ENCODE measurements at regions not wholly inside any gene's neighbourhood (a gene's known extent, or its start where the extent isn't known, plus 50 kb on each side); places are given as distances from the start of the nearest gene placed in this dataset.
"Not testable (repeated sequence)": the region's sequence is repeated elsewhere in the genome, so short reads cannot be mapped to it uniquely, and the experiment has no call there.

DNA sequence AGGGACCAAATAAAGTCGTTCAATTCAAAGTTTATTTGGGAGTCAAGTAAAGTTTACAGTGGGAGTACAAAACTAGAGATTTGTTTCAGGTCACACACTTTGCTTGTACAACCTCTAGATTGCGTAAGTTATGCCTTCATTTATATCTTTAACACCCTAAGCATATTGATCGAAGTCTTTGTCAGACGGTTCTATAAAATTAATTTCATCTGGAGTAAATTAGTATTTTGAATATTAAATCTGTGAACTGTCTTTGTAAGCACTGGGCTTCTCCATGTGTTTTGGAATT, 119.7 kb downstream of the ACAA2 start:
- Histone ChIP-seq H3K36me3 (no peaks in the 10 kb centered on the region), H3K4me1 (peaks cover 5% of the 10 kb centered on the region), H3K9me3 (no peaks in the 10 kb centered on the region), H3K27me3 (no peaks in the 10 kb centered on the region), H3K4me3 (no peak overlapping the region), H3K27ac (no peak overlapping the region)
- ATAC-seq (no peak), DNase-seq (no peak)
- TF ChIP-seq CTCF (IDR thresholded peaks at IDR 0.05), result no peak
- intact Hi-C loops (cut with DNase I), result no loop called here

DNA sequence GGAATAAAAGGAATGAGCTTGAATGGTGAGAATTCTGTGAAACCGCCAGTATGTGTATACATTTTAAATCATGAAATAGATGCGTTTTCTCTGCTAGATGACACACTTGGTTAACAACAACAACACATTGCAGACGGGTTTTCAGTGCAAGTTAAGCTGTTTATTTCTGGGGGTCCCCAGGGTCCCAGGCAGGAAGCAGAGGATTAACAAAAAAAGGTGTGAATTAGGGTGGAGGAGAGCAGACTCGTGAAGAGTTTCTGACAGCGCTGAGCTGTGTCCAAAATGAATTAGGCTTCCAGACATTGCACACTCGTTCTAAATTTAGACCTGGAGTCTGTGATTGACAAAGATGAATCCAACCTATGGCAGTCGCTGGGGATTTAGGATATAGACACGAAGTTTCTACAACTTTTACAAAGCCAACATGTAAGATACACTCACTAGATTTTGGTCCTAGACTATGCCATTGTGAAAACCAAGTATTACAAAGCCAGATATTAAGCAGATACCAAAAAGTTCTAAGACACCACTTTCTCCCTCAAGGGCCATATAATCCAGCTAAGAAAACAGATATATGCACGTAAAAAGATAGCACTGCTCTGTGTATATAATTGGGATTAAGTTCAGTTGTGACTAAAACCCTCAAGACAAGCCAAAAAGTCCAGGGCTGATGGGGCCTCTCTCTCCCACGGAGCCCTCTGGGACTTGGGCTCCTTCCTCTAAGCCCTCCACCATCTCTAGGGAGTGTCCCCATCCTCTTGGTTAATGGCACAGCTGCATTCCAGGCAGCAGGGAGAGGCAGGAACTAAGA, 120.2 kb downstream of the ACAA2 start:
- Histone ChIP-seq H3K4me3 (no peak overlapping the region), H3K9me3 (no peaks in the 10 kb centered on the region), H3K27me3 (no peaks in the 10 kb centered on the region), H3K27ac (no peak overlapping the region), H3K4me1 (no peaks in the 10 kb centered on the region), H3K36me3 (no peaks in the 10 kb centered on the region)
- no peak for ATAC-seq
- no peak for TF ChIP-seq CTCF (IDR thresholded peaks at IDR 0.05)
- intact Hi-C loops (cut with DNase I), result no loop called here
- no peak for DNase-seq

DNA sequence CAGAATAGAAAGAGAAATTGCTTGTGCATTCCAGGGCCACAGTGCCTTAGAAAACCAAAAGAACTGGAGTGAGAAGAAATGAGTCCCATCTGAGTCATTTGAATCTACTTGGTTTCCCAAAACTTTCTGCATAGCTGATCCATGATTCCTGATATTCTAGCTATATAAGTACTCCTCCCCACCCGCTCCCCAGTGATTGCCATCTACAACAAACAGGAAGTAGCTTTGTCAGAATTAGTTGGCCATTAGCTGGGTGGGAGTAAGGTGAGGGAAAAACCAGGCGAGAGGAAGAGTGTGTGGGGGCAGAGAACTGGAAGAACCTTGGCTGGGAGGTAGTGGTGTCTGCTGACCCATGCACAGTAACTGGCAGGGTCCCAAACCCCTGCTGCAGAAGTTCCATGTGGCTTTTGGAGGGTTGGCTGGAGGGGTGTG, 122.1 kb downstream of the ACAA2 start:
- no peak for TF ChIP-seq CTCF (IDR thresholded peaks at IDR 0.05)
- Histone ChIP-seq H3K4me3 (no peak overlapping the region), H3K9me3 (no peaks in the 10 kb centered on the region), H3K36me3 (no peaks in the 10 kb centered on the region), H3K27me3 (no peaks in the 10 kb centered on the region), H3K4me1 (no peaks in the 10 kb centered on the region), H3K27ac (no peak overlapping the region)
- intact Hi-C loops (cut with DNase I), result no loop called here
- DNase-seq (no peak), ATAC-seq (no peak)

GRCh38 chr18:49690312-49690711, 123.0 kb downstream of the ACAA2 start:
- intact Hi-C loops (cut with DNase I), result no loop called here
- Histone ChIP-seq H3K36me3 (no peaks in the 10 kb centered on the region), H3K9me3 (no peaks in the 10 kb centered on the region), H3K27me3 (no peaks in the 10 kb centered on the region), H3K4me3 (no peak overlapping the region), H3K4me1 (peaks cover 3% of the 10 kb centered on the region), H3K27ac (no peak overlapping the region)
- no peak for DNase-seq
- no peak for TF ChIP-seq CTCF (IDR thresholded peaks at IDR 0.05)
- ATAC-seq, result no peak

DNA sequence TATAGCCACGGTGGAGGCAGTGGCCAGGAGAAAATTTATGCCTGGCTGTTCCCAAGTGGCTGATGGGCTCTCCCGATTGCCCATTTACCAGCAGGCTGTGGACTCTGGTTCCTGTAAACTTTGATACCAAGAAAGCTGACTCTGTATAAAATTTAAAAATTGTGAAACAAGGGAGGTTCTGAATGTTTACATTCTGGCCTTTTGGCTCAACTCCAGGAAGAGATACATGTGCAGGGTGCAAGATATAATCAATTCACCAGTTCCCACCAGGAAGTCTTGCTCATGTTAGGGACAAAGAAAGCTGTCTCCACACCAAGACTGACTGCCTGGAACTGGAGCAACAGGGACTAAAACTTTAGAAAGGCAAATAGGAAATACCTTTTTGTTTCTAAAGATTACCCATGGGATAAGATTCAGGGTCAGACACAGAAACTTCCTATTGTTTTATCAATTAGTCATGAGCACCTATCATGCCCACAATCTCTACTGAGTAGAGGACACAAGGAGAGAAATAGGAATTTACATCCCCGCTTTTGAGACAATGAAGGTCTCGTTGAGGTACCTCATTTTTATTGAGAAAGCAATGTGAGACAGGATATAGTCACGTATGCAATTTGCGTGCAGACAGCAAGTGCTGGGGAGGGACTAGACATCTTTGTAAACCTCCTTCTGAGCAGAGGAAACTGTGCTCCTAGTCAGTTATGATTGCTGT, 123.5 kb downstream of the LIPG start:
- H3K9me3 ChIP-seq, result no peaks in the 10 kb centered on the region
- no peak overlapping the region for H3K4me3 ChIP-seq
- H3K27me3 ChIP-seq, result no peaks in the 10 kb centered on the region
- DNase-seq (no peak), ATAC-seq (peak; percentile 57)
- H3K36me3 ChIP-seq, result no peaks in the 10 kb centered on the region
- intact Hi-C loops (cut with DNase I), result no loop called here
- no peak for TF ChIP-seq CTCF (IDR thresholded peaks at IDR 0.05)
- H3K27ac ChIP-seq, result no peak overlapping the region
- peaks cover 3% of the 10 kb centered on the region for H3K4me1 ChIP-seq

GRCh38 chr18:49682803-49683190, 120.9 kb downstream of the LIPG start:
- H3K9me3 ChIP-seq; H3K27ac ChIP-seq; ATAC-seq; DNase-seq; H3K4me3 ChIP-seq; intact Hi-C loops (cut with DNase I); H3K27me3 ChIP-seq; H3K36me3 ChIP-seq; H3K4me1 ChIP-seq: not testable (repeated sequence)
